ENCODE measurements at regions not wholly inside any gene's neighbourhood (a gene's known extent, or its start where the extent isn't known, plus 50 kb on each side); places are given as distances from the start of the nearest gene placed in this dataset.

GRCh38 chr14:80146941-80147340 lies 64.4 kb downstream of the DIO2 start:
- no peak for DNase-seq
- intact Hi-C loops (cut with DNase I): no loop called here

- no peak for DNase-seq
- intact Hi-C loops (cut with DNase I): no loop called here
Observed at GRCh38 chr14:80136358-80136757, 74.9 kb downstream of the DIO2 start.

- intact Hi-C loops (cut with DNase I): no loop called here
- DNase-seq: no peak
Observed at GRCh38 chr14:80135305-80136088, 75.8 kb downstream of the DIO2 start.

GRCh38 chr14:80134321-80134720 lies 77.0 kb downstream of the DIO2 start:
- intact Hi-C loops (cut with DNase I): no loop called here
- DNase-seq: no peak

GRCh38 chr14:80133457-80133856 lies 77.8 kb downstream of the DIO2 start:
- DNase-seq: no peak
- intact Hi-C loops (cut with DNase I): no loop called here

- no peak for DNase-seq
- intact Hi-C loops (cut with DNase I): no loop called here
Observed at GRCh38 chr14:80127466-80127865, 83.8 kb downstream of the DIO2 start.

GRCh38 chr14:80124794-80125193 lies 86.5 kb downstream of the DIO2 start:
- intact Hi-C loops (cut with DNase I): no loop called here
- no peak for DNase-seq

- intact Hi-C loops (cut with DNase I): no loop called here
Observed at GRCh38 chr14:80117876-80118275, 93.4 kb downstream of the DIO2 start.

GRCh38 chr14:80116157-80116556 lies 95.1 kb downstream of the DIO2 start:
- DNase-seq: no peak
- intact Hi-C loops (cut with DNase I): no loop called here

More at GRCh38 chr14:80117876-80118275, 93.4 kb downstream of the DIO2 start:
- DNase-seq: peak in 1 of 42 donors; percentile 2

- intact Hi-C loops (cut with DNase I): no loop called here
- DNase-seq: no peak
Observed at GRCh38 chr14:80110721-80111120, 100.6 kb downstream of the DIO2 start.

- intact Hi-C loops (cut with DNase I): no loop called here
- DNase-seq: no peak
Observed at GRCh38 chr14:80109055-80109454, 102.2 kb downstream of the DIO2 start.

- intact Hi-C loops (cut with DNase I): no loop called here
- DNase-seq: no peak
Observed at GRCh38 chr14:80108430-80108829, 102.9 kb downstream of the DIO2 start.

GRCh38 chr14:80105488-80105994 lies 105.8 kb downstream of the DIO2 start:
- no peak for DNase-seq
- intact Hi-C loops (cut with DNase I): no loop called here

GRCh38 chr14:80101835-80102234 lies 109.5 kb downstream of the DIO2 start:
- DNase-seq: no peak
- intact Hi-C loops (cut with DNase I): no loop called here

GRCh38 chr14:80100681-80101080 lies 110.6 kb downstream of the DIO2 start:
- intact Hi-C loops (cut with DNase I): no loop called here

GRCh38 chr14:80095623-80096022 lies 115.7 kb downstream of the DIO2 start:
- intact Hi-C loops (cut with DNase I): no loop called here
- DNase-seq: no peak

More at GRCh38 chr14:80100681-80101080, 110.6 kb downstream of the DIO2 start:
- peak in 33 of 42 donors; percentile 3 to 64 (median 28) for DNase-seq

- DNase-seq: no peak
- intact Hi-C loops (cut with DNase I): no loop called here
Observed at GRCh38 chr14:80087411-80087810, 123.9 kb downstream of the DIO2 start.

GRCh38 chr14:80084196-80084595 lies 127.1 kb downstream of the DIO2 start:
- DNase-seq: no peak
- intact Hi-C loops (cut with DNase I): no loop called here

GRCh38 chr14:80080601-80081000 lies 130.7 kb downstream of the DIO2 start:
- intact Hi-C loops (cut with DNase I): no loop called here
- peak in 2 of 42 donors; percentile 5 to 37 for DNase-seq

- intact Hi-C loops (cut with DNase I): no loop called here
- DNase-seq: peak in 3 of 42 donors; percentile 4 to 36 (median 9)
Observed at GRCh38 chr14:80078501-80078900, 132.8 kb downstream of the DIO2 start.

GRCh38 chr14:80077262-80077661 lies 134.0 kb downstream of the DIO2 start:
- no peak for DNase-seq
- intact Hi-C loops (cut with DNase I): no loop called here
